ENCODE measurements at regions not wholly inside any gene's neighbourhood (a gene's known extent, or its start where the extent isn't known, plus 50 kb on each side); places are given as distances from the start of the nearest gene placed in this dataset.

GRCh38 chr2:220315098-220315823, 687.8 kb downstream of the SLC4A3 start:
- Histone ChIP-seq H3K36me3 (replicated peaks in 1 of 2; ENCODE audit: control insufficient read depth in 1 of 2, insufficient read depth in 2 of 2, low read length in 2 of 2) (no peaks in the 10 kb centered on the region), H3K27ac (ENCODE audit: extremely low read length, insufficient read depth, low read length) (no peak overlapping the region), H3K27me3 (ENCODE audit: control insufficient read depth in 1 of 2, insufficient read depth in 2 of 2, low read length in 2 of 2) (no peaks in the 10 kb centered on the region), H3K4me1 (ENCODE audit: insufficient read depth, low read length) (no peaks in the 10 kb centered on the region), H3K4me3 (replicated peaks in 1 of 3; ENCODE audit: insufficient read depth in 1 of 3, low read depth in 2 of 3, low read length in 3 of 3) (no peak overlapping the region), H3K4me2 (ENCODE audit: low read depth, low read length) (no peak overlapping the region), H3K9me3 (ENCODE audit: low read length) (peaks cover 5% of the 10 kb centered on the region; the same call in 1 of the 2 replicates), H2AFZ (ENCODE audit: low read length) (no peak overlapping the region), H3K9ac (ENCODE audit: insufficient read depth, low read depth, low read length) (no peak overlapping the region), H4K20me1 (ENCODE audit: insufficient read depth, low read length) (no peaks in the 10 kb centered on the region), H3K79me2 (ENCODE audit: insufficient read depth, low read length) (no peaks in the 10 kb centered on the region)
- FAIRE-seq (no peak), DNase-seq (ENCODE audit: low spot score) (no peak), ATAC-seq (no peak)
- intact Hi-C loops (cut with micrococcal nuclease; ENCODE audit: unreplicated experiment) (no loop called here), in situ Hi-C loops (cut with HindIII; ENCODE audit: extremely low pct_ligation_motif_present, low pct_unique_long_range_greater_than_20kb) (no loop called here)
- POLR2A ChIA-PET = no interaction called here
- TF ChIP-seq GMEB2 (CRISPR knock-in tag; IDR thresholded peaks at IDR 0.05; ENCODE audit: low read depth) = no peak
- TF ChIP-seq ZNF496 (CRISPR knock-in tag; IDR thresholded peaks at IDR 0.05; ENCODE audit: insufficient replicate concordance) = no peak
- no peak for TF ChIP-seq ZBTB2 (CRISPR knock-in tag; IDR thresholded peaks at IDR 0.05; ENCODE audit: low read depth)
- TF ChIP-seq ZNF710 (CRISPR knock-in tag; IDR thresholded peaks at IDR 0.05; ENCODE audit: borderline replicate concordance) = no peak
- TF ChIP-seq THAP8 (CRISPR knock-in tag; IDR thresholded peaks at IDR 0.05; ENCODE audit: borderline replicate concordance) = no peak
- TF ChIP-seq ATM (IDR thresholded peaks at IDR 0.05; ENCODE audit: borderline replicate concordance) = no peak
- TF ChIP-seq SP140L (CRISPR knock-in tag; IDR thresholded peaks at IDR 0.05; ENCODE audit: borderline replicate concordance) = no peak
- TF ChIP-seq YEATS2 (CRISPR knock-in tag; IDR thresholded peaks at IDR 0.05; ENCODE audit: borderline replicate concordance) = no peak
- no peak for TF ChIP-seq CERS6 (CRISPR knock-in tag; IDR thresholded peaks at IDR 0.05)
- no peak for TF ChIP-seq ELK4 (CRISPR knock-in tag; IDR thresholded peaks at IDR 0.05; ENCODE audit: borderline replicate concordance)
- TF ChIP-seq ZNF546 (CRISPR knock-in tag; conservative IDR thresholded peaks at IDR 0.05) = no peak
- no TSS peak for BruUV-seq (replicated peaks)
- CTCF ChIA-PET (ENCODE audit: low intra/inter-chr PET ratio, low total read pairs) = no interaction called here
- WGBS (ENCODE audit: low lambda C conversion rate) = 6% methylated on average over 4 of the region's 4 CpGs
